ENCODE measurements at regions not wholly inside any gene's neighbourhood (a gene's known extent, or its start where the extent isn't known, plus 50 kb on each side); places are given as distances from the start of the nearest gene placed in this dataset.

DNA sequence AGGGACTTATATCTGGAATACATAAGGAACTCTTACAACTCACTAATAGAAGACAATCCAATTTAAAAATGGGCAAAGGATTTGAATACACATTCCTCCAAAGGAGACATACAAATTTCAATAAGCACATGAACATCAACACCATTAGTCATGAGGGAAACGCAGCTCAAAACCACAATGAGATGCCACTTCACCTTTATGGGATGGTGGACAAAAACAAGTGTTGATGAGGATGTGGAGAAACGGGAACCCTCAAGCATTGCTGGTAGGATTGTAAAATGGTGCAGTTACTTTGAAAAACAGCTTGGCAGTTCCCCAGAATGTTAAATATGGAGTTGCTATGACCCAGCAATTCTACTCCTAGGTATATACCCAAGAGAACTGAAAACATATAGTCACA is 72.7 kb upstream of the IER5L start (continued):
- TF ChIP-seq POU6F1 (CRISPR knock-in tag; IDR thresholded peaks at IDR 0.05; ENCODE audit: borderline replicate concordance, low read depth) (no peak), BACH2 (CRISPR knock-in tag; IDR thresholded peaks at IDR 0.05; ENCODE audit: borderline replicate concordance) (no peak), GLIS3 (CRISPR knock-in tag; IDR thresholded peaks at IDR 0.05) (no peak), ZNF70 (CRISPR knock-in tag; IDR thresholded peaks at IDR 0.05) (no peak), ZFP3 (CRISPR knock-in tag; IDR thresholded peaks at IDR 0.05) (no peak), ARNTL (CRISPR knock-in tag; IDR thresholded peaks at IDR 0.05; ENCODE audit: borderline replicate concordance, low read depth) (no peak), ZFP30 (CRISPR knock-in tag; IDR thresholded peaks at IDR 0.05) (no peak)

- TF ChIP-seq ZNF565 (CRISPR knock-in tag; conservative IDR thresholded peaks at IDR 0.05; ENCODE audit: low read depth) (no peak), TOX (CRISPR knock-in tag; IDR thresholded peaks at IDR 0.05; ENCODE audit: borderline replicate concordance) (no peak)
- no peak for ATAC-seq
Measured at GRCh38 chr9:129247285-129248153, 69.5 kb upstream of the IER5L start.

GRCh38 chr9:129245276-129245675 is 67.2 kb upstream of the IER5L start:
- TF ChIP-seq BACH2 (CRISPR knock-in tag; IDR thresholded peaks at IDR 0.05; ENCODE audit: borderline replicate concordance) (no peak), TSHZ2 (CRISPR knock-in tag; IDR thresholded peaks at IDR 0.05) (no peak), CSDC2 (CRISPR knock-in tag; IDR thresholded peaks at IDR 0.05) (no peak), POU6F1 (CRISPR knock-in tag; IDR thresholded peaks at IDR 0.05; ENCODE audit: borderline replicate concordance, low read depth) (no peak), TCF4 (CRISPR knock-in tag; IDR thresholded peaks at IDR 0.05; ENCODE audit: borderline replicate concordance) (no peak), ZNF8 (CRISPR knock-in tag; IDR thresholded peaks at IDR 0.05) (no peak), CSRNP3 (CRISPR knock-in tag; IDR thresholded peaks at IDR 0.05) (no peak), SNAI2 (CRISPR knock-in tag; IDR thresholded peaks at IDR 0.05) (no peak), ZFP3 (CRISPR knock-in tag; IDR thresholded peaks at IDR 0.05) (no peak), RARB (CRISPR knock-in tag; IDR thresholded peaks at IDR 0.05) (no peak), OSR1 (CRISPR knock-in tag; IDR thresholded peaks at IDR 0.05) (no peak), ZC3H10 (CRISPR knock-in tag; IDR thresholded peaks at IDR 0.05) (no peak), ISL1 (CRISPR knock-in tag; IDR thresholded peaks at IDR 0.05) (no peak), CREB5 (CRISPR knock-in tag; IDR thresholded peaks at IDR 0.05; ENCODE audit: low read depth) (no peak), ARNTL (CRISPR knock-in tag; IDR thresholded peaks at IDR 0.05; ENCODE audit: borderline replicate concordance, low read depth) (no peak), ZNF70 (CRISPR knock-in tag; IDR thresholded peaks at IDR 0.05) (no peak), ZNF565 (CRISPR knock-in tag; conservative IDR thresholded peaks at IDR 0.05; ENCODE audit: low read depth) (no peak), PPARA (CRISPR knock-in tag; IDR thresholded peaks at IDR 0.05; ENCODE audit: borderline replicate concordance) (no peak)
- TF ChIP-seq, protein P1, sequence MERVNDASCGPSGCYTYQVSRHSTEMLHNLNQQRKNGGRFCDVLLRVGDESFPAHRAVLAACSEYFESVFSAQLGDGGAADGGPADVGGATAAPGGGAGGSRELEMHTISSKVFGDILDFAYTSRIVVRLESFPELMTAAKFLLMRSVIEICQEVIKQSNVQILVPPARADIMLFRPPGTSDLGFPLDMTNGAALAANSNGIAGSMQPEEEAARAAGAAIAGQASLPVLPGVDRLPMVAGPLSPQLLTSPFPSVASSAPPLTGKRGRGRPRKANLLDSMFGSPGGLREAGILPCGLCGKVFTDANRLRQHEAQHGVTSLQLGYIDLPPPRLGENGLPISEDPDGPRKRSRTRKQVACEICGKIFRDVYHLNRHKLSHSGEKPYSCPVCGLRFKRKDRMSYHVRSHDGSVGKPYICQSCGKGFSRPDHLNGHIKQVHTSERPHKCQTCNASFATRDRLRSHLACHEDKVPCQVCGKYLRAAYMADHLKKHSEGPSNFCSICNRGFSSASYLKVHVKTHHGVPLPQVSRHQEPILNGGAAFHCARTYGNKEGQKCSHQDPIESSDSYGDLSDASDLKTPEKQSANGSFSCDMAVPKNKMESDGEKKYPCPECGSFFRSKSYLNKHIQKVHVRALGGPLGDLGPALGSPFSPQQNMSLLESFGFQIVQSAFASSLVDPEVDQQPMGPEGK (CRISPR knock-in tag; IDR thresholded peaks at IDR 0.05; ENCODE audit: borderline replicate concordance), result no peak
- peak; percentile 60; the same call in 2 of the 3 replicates for ATAC-seq

All from SK-N-SH treated with all-trans-retinoic acid at 6 μM for 48 hours (cell line).